M059J (cell line): ENCODE measurements at regions not wholly inside any gene's neighbourhood (a gene's known extent, or its start where the extent isn't known, plus 50 kb on each side); places are given as distances from the start of the nearest gene placed in this dataset.

ENCODE experiments used
- DNase-seq: peaks from one replicate; pipeline ENCODE4 v3.0.0-alpha.2; 2012; ENCODE audit warnings: low read depth

- DNase-seq = peak; percentile 41
Measured at GRCh38 chr3:107899990-107900651, 190.7 kb downstream of the CD47 start.

- DNase-seq = peak; percentile 54
Measured at GRCh38 chr3:107897471-107898061, 193.3 kb downstream of the CD47 start.

GRCh38 chr3:107894998-107895397 lies 195.8 kb downstream of the CD47 start:
- no peak for DNase-seq

- peak; percentile 41 for DNase-seq
Measured at GRCh38 chr3:107892955-107893624, 197.7 kb downstream of the CD47 start.

- DNase-seq = peak; percentile 93
Measured at GRCh38 chr3:107884719-107885460, 205.9 kb downstream of the CD47 start.

- no peak for DNase-seq
Measured at GRCh38 chr3:107884028-107884427, 206.8 kb downstream of the CD47 start.

GRCh38 chr3:107882881-107883280 lies 207.9 kb downstream of the CD47 start:
- no peak for DNase-seq

- no peak for DNase-seq
Measured at GRCh38 chr3:107882261-107882660, 208.6 kb downstream of the CD47 start.

GRCh38 chr3:107881509-107881908 lies 209.3 kb downstream of the CD47 start:
- DNase-seq = no peak

GRCh38 chr3:107880702-107881101 lies 210.1 kb downstream of the CD47 start:
- no peak for DNase-seq

GRCh38 chr3:107877936-107878335 lies 212.9 kb downstream of the CD47 start:
- no peak for DNase-seq

- DNase-seq = no peak
Measured at GRCh38 chr3:107870943-107871638, 219.7 kb downstream of the CD47 start.

GRCh38 chr3:107870096-107870495 lies 220.7 kb downstream of the CD47 start:
- DNase-seq = no peak

GRCh38 chr3:107868449-107868848 lies 222.4 kb downstream of the CD47 start:
- no peak for DNase-seq

- DNase-seq = no peak
Measured at GRCh38 chr3:107861904-107862303, 228.9 kb downstream of the CD47 start.

- DNase-seq = no peak
Measured at GRCh38 chr3:107861422-107861821, 229.4 kb downstream of the CD47 start.
